GM12864 (cell line): ENCODE measurements at regions not wholly inside any gene's neighbourhood (a gene's known extent, or its start where the extent isn't known, plus 50 kb on each side); places are given as distances from the start of the nearest gene placed in this dataset.

Experiments
- DNase-seq: peaks from one replicate; pipeline ENCODE4 v3.0.0-alpha.2; 2011; ENCODE audit warnings: low read depth
- H3K4me3 ChIP-seq: 2 replicates; pipeline ENCODE4 v1.5.1; 2011; ENCODE audit warnings: mild to moderate bottlenecking, low read depth, low read length, control low read depth
- TF ChIP-seq, protein P1 (sequence below): IDR thresholded peaks from 2 replicates; pipeline ENCODE4 v1.5.1; 2011; ENCODE audit warnings: low read depth, mild to moderate bottlenecking, moderate library complexity, low read length, control low read depth, inconsistent platforms; ENCODE audit errors: missing control alignments

DNA sequence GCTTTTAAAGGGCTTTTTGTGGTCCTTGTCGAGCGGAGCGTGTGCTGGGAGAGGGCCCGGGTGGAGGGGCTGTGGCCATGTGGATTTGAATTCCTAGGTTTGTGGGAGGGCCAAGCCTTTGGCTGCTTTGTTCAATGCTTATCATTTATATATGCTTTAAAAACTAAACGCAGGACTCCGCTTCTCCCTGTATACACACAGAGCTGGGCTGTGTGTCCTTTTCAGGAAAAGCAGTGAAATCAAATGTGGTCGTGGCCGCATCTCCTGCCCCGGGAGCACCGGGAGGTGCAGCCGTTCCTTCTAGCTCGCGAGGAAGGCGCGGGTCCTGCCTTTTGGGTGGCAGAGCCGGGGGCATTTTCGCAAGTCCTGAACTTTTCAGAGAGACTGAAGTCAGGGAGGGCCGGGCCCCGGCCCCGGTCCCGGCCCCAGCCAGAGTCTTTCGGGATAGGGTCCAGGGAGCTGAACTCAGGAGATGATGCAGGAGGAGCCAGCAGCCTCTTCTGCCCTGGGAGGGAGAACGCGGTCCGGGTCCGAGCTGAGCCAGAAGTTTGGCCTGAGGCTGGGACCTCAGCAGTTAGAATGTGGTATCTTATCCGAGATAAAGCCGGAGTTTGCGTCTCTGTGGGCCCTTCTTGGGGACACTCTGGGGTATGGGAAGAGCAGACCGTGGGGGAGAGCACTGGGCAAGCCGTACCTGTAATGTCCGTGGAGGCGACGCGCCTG lies 158.8 kb downstream of the C9orf152 start:
- DNase-seq = no peak
- peak overlapping the region; percentile 96 for H3K4me3 ChIP-seq
- TF ChIP-seq, protein P1, sequence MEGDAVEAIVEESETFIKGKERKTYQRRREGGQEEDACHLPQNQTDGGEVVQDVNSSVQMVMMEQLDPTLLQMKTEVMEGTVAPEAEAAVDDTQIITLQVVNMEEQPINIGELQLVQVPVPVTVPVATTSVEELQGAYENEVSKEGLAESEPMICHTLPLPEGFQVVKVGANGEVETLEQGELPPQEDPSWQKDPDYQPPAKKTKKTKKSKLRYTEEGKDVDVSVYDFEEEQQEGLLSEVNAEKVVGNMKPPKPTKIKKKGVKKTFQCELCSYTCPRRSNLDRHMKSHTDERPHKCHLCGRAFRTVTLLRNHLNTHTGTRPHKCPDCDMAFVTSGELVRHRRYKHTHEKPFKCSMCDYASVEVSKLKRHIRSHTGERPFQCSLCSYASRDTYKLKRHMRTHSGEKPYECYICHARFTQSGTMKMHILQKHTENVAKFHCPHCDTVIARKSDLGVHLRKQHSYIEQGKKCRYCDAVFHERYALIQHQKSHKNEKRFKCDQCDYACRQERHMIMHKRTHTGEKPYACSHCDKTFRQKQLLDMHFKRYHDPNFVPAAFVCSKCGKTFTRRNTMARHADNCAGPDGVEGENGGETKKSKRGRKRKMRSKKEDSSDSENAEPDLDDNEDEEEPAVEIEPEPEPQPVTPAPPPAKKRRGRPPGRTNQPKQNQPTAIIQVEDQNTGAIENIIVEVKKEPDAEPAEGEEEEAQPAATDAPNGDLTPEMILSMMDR = no peak

DNA sequence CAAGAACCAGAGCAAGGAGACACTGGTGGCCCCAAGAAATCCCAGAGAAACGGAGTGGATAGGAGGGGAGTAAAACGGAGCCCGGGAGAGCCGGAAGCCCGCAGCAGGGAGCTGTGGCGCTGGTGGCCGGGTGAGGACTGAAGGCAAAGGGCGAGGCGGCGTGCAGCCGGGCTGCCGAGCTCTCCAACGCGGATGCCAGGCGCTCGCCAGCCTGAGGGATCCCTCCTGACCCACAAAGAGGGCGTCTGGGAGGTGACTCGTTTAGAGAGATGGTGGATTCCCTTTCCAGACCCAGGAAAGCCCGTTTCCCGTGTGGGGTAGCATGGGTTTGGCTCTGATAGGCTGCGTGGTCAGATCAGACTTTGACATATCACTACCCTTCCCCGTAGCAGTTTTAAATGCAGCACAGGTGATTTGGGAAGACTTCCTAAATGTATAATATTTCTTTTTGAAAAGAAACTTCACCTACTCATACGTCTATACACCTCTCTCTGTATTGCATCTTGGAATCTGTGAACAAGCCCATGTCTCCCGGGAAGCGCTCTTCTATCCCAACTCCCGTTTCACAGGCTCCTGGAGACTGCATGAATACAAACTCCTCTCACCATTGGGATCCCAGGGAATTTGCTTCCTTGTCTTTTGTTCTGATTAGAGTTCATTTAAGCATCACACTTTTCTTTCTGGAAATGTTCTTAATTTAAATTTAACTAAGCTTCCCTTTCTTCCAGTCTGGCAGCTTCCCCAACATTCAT lies 158.1 kb downstream of the C9orf152 start:
- TF ChIP-seq, protein P1 = no peak
- DNase-seq = no peak
- peak overlapping the region; percentile 96 for H3K4me3 ChIP-seq

DNA sequence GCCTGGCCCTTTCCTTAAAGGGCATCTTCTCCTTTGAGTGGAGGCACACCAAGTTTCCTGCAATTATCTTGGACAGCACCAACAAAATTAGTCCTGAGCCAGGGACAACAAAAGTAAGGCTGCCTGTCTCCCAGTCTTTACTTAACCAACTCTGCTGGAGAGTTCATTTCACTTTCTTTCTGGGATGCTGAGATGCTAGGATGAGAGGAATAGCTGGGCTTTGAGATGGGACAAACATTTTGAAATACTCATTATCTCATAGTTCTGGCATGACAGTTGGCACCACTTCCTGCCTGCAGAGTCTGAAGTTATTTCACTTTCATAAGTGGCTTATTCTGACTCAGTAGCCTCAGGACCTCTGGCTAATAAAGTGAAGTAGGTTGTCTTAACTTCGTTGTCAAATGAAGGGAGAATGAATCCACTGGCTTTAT lies 157.0 kb downstream of the C9orf152 start:
- peak; percentile 56 for DNase-seq
- TF ChIP-seq, protein P1 = no peak
- H3K4me3 ChIP-seq = peak overlapping the region; percentile 96

DNA sequence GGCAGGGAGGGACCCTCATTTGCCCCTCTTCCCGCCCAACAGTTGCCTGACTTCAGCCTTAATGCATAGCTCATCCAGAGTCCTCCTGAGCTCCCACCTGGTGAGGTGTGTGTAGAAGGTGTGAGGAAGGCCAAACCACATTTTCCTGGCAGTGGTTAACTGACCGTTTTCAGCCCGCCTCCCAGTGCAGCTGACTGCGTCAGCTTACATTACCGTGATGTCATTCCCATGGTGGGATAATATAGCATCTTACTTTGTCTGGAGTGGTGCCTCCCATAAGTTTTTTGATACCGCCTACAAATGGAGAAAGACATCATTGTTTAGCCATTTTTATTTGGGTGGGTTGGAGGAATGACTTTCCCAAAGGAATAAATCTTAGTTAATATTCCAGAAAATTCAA lies 151.9 kb downstream of the C9orf152 start:
- TF ChIP-seq, protein P1 = no peak
- H3K4me3 ChIP-seq = no peak overlapping the region

DNA sequence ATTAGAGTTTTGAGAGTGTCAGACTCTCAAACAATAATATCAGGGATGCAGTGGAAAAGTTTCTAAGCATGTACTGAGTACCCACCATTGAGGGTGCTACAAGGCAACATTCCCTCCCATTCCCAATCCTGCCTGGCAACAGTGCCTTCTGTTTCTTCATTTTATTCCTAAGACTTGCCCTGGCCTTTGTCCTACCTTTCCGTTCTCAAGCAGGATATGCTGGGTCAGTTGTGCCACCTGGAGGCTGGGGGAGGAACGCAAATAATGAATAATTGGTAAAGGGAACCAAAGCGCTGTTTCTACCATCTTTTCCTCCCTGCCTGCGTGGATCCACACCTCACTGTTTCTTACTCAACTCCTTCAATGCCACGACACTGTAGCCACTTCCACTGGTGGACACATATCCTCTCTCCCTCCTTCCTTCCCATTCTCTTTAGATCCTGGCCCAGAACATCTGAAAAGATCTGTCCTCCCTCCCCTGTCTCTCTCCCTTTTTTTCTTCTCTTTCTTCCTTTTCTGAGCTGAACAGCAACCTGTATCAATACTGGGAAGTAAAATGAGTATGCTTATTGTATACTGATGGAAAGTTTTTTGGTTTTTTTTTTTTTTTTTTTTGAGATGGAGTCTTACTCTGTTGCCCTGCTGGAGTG lies 149.5 kb downstream of the C9orf152 start:
- DNase-seq = peak; percentile 22
- TF ChIP-seq, protein P1 = peak; percentile 76

More for the DNA sequence above, 151.9 kb downstream of the C9orf152 start:
- no peak for DNase-seq

DNA sequence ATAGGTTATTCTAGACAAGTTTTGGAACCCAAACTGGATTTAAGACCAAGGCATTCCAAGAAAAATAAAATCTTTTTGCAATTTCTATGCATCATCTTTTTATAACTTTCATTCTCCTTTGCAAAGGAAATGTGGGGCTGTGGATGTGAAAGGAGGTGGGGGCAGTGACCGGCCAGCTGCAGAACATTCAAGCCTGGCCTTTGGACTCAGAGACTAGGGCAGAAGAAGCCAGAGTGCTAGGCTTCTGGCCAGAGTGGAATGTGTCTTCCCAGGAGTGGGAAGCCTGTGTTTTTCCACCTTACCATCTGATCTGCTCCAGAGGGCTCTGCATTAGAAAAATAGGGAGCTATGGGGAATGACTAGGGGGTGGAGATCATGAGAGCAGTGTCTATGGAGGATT lies 148.5 kb downstream of the C9orf152 start:
- DNase-seq = no peak
- H3K4me3 ChIP-seq = no peak overlapping the region
- TF ChIP-seq, protein P1 = no peak

More for the DNA sequence above, 149.5 kb downstream of the C9orf152 start:
- H3K4me3 ChIP-seq = no peak overlapping the region
